ENCODE measurements at regions not wholly inside any gene's neighbourhood (a gene's known extent, or its start where the extent isn't known, plus 50 kb on each side); places are given as distances from the start of the nearest gene placed in this dataset.

DNA sequence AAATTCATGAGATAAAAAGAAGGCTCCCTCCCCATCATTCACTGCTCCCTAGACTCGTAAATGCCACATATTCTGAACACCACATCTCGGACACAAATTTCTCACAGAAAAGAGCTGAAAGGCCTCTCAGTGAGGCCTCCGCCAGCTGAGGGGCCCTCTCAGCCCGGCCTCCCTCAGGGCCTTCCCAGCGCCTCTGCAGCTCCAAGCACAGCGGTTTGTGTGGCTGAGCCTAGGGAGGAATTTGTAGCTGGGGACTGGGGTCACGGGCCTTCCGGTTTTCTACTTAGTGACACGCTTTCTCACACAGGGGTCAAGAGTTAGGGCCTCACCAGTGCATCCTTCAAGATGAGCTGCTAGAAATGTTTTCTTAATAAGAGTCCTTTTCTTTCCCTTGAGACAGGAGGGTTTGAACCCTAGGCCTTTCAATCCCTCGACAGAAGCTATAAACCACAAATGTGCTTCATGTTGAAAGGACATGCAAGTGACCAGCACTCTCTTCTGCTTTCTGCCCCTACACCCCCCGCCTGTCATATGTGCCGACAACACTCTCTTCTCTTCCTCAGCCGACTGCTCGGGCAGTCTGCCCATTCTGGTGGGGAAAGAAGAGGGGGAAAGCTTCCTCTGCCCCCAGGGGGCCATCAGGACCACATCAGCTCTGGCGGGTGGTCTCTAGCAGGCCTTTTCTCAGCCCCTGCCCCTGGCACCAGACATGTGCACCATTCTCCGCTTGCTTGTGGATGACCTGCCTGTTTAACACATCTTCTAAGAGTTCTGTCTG lies 104.9 kb downstream of the CHIC2 start:
- no peak for DNase-seq
- TF ChIP-seq, protein P1, sequence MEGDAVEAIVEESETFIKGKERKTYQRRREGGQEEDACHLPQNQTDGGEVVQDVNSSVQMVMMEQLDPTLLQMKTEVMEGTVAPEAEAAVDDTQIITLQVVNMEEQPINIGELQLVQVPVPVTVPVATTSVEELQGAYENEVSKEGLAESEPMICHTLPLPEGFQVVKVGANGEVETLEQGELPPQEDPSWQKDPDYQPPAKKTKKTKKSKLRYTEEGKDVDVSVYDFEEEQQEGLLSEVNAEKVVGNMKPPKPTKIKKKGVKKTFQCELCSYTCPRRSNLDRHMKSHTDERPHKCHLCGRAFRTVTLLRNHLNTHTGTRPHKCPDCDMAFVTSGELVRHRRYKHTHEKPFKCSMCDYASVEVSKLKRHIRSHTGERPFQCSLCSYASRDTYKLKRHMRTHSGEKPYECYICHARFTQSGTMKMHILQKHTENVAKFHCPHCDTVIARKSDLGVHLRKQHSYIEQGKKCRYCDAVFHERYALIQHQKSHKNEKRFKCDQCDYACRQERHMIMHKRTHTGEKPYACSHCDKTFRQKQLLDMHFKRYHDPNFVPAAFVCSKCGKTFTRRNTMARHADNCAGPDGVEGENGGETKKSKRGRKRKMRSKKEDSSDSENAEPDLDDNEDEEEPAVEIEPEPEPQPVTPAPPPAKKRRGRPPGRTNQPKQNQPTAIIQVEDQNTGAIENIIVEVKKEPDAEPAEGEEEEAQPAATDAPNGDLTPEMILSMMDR (IDR thresholded peaks at IDR 0.05) = no peak
- Histone ChIP-seq H3K79me2 (ENCODE audit: insufficient read depth, low read length) (no peaks in the 10 kb centered on the region), H3K27me3 (ENCODE audit: control insufficient read depth in 2 of 2, insufficient read depth in 2 of 2, low read length in 2 of 2) (no peaks in the 10 kb centered on the region), H3K4me2 (replicated peaks; ENCODE audit: extremely low read depth, low read length, poor library complexity, severe bottlenecking) (no peak overlapping the region), H3K9me3 (replicated peaks in 1 of 2; ENCODE audit: control insufficient read depth in 1 of 2, insufficient read depth in 1 of 2, low read length in 2 of 2) (no peaks in the 10 kb centered on the region), H3K4me3 (replicated peaks in 1 of 3; ENCODE audit: low read depth in 2 of 3, low read length in 3 of 3) (no peak overlapping the region), H3K4me1 (ENCODE audit: control insufficient read depth in 1 of 2, insufficient read depth in 2 of 2, low read length in 2 of 2) (no peaks in the 10 kb centered on the region), H3K27ac (ENCODE audit: low read depth in 1 of 2, low read length in 2 of 2) (no peak overlapping the region), H3K9ac (ENCODE audit: insufficient read depth, low read length, poor library complexity, severe bottlenecking) (no peak overlapping the region), H2AFZ (ENCODE audit: insufficient read depth, low read depth, low read length, poor library complexity, severe bottlenecking) (no peak overlapping the region), H3K36me3 (replicated peaks in 1 of 2; ENCODE audit: control insufficient read depth in 1 of 2, insufficient read depth in 2 of 2, low read length in 2 of 2) (no peaks in the 10 kb centered on the region), H4K20me1 (ENCODE audit: insufficient read depth, low read length) (no peaks in the 10 kb centered on the region)
- H3K27ac Mint-ChIP-seq = peak overlapping the region in 1 of 7 donors; percentile 53
- H3K9me3 Mint-ChIP-seq = no peaks in the 10 kb centered on the region
- H3K27me3 Mint-ChIP-seq (ENCODE audit: low read depth in 3 of 3) = peaks cover 0 to 3% (median 0%) of the 10 kb centered on the region in 3 donors
- no peaks in the 10 kb centered on the region for H3K36me3 Mint-ChIP-seq
- intact Hi-C loops (cut with micrococcal nuclease) = no loop called here
- H3K4me3 Mint-ChIP-seq = no peak overlapping the region
- no peaks in the 10 kb centered on the region for H3K4me1 Mint-ChIP-seq
- WGBS (ENCODE audit: insufficient coverage) = 80% methylated on average over 3 of the region's 16 CpGs

DNA sequence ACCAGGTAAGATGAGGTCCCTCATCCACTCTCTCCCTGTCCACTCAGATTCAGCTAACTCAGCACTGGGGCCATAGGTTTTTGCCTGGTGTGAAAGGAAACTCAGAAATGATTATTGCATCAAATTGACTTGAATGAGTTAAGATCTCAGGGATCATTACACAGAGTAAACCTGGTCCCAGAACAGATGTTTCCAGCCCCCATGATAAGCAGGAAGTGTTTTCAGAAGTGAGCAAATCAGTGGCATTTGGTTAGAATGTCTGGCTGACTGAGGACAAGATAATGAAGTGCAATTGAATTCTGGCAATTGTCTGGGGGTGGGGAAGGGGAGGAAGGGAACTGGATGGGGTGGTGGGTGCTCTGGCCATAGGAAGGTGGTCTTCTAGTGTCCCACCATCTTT lies 108.0 kb downstream of the CHIC2 start:
- H3K4me3 Mint-ChIP-seq = no peak overlapping the region
- no peaks in the 10 kb centered on the region for H3K27me3 ChIP-seq (ENCODE audit: control insufficient read depth in 2 of 2, insufficient read depth in 2 of 2, low read length in 2 of 2)
- H3K79me2 ChIP-seq (ENCODE audit: insufficient read depth, low read length) = no peaks in the 10 kb centered on the region
- no peaks in the 10 kb centered on the region for H3K36me3 ChIP-seq (replicated peaks in 1 of 2; ENCODE audit: control insufficient read depth in 1 of 2, insufficient read depth in 2 of 2, low read length in 2 of 2)
- H3K4me2 ChIP-seq (replicated peaks; ENCODE audit: extremely low read depth, low read length, poor library complexity, severe bottlenecking) = no peak overlapping the region
- intact Hi-C loops (cut with micrococcal nuclease) = no loop called here
- H3K9me3 Mint-ChIP-seq = no peaks in the 10 kb centered on the region
- no peak overlapping the region for H2AFZ ChIP-seq (ENCODE audit: insufficient read depth, low read depth, low read length, poor library complexity, severe bottlenecking)
- no peaks in the 10 kb centered on the region for H3K9me3 ChIP-seq (replicated peaks in 1 of 2; ENCODE audit: control insufficient read depth in 1 of 2, insufficient read depth in 1 of 2, low read length in 2 of 2)
- no peaks in the 10 kb centered on the region for H3K36me3 Mint-ChIP-seq
- TF ChIP-seq, protein P1 (IDR thresholded peaks at IDR 0.05) = no peak
- DNase-seq = no peak
- H3K27ac ChIP-seq (ENCODE audit: low read depth in 1 of 2, low read length in 2 of 2) = no peak overlapping the region
- H3K27ac Mint-ChIP-seq = no peak overlapping the region
- no peak overlapping the region for H3K4me3 ChIP-seq (replicated peaks in 1 of 3; ENCODE audit: low read depth in 2 of 3, low read length in 3 of 3)
- H3K4me1 ChIP-seq (ENCODE audit: control insufficient read depth in 1 of 2, insufficient read depth in 2 of 2, low read length in 2 of 2) = no peaks in the 10 kb centered on the region
- H4K20me1 ChIP-seq (ENCODE audit: insufficient read depth, low read length) = no peaks in the 10 kb centered on the region
- no peaks in the 10 kb centered on the region for H3K4me1 Mint-ChIP-seq
- H3K9ac ChIP-seq (ENCODE audit: insufficient read depth, low read length, poor library complexity, severe bottlenecking) = no peak overlapping the region
- H3K27me3 Mint-ChIP-seq (ENCODE audit: low read depth in 3 of 3) = peaks cover 0 to 3% (median 0%) of the 10 kb centered on the region in 3 donors

Measured in CD14-positive monocyte (primary cell).